WTC11 (cell line): ENCODE measurements at regions not wholly inside any gene's neighbourhood (a gene's known extent, or its start where the extent isn't known, plus 50 kb on each side); places are given as distances from the start of the nearest gene placed in this dataset.

Source experiments
- ATAC-seq: fragments of 200-7000 bp; cut with Tn5 transposase; 2 replicates; pipeline ENCODE4 v1.10.0; 2021; ENCODE audit warnings: mild to moderate bottlenecking, moderate library complexity
- CTCF ChIA-PET: fragments of 300-600 bp; sonication (Branson Sonifier 250); formaldehyde crosslinking; loops from one replicate; lab custom pipeline; 2021; ENCODE audit warnings: antibody characterized with exemption; lab: Charles Lee
- POLR2A ChIA-PET: fragments of 350-600 bp; sonication (Branson Sonifier 250); formaldehyde crosslinking; loops from one replicate; lab custom pipeline; 2021; ENCODE audit warnings: antibody characterized with exemption; lab: Charles Lee
- DNase-seq: peaks from one replicate; pipeline ENCODE4 v3.0.0; 2021; ENCODE audit warnings: low spot score
- H3K27ac Mint-ChIP-seq: 2 replicates; pipeline ENCODE4 v1.8.0; 2021; ENCODE audit warnings: mixed read lengths
- H3K27me3 Mint-ChIP-seq: 2 replicates; pipeline ENCODE4 v1.8.0; 2021; ENCODE audit warnings: low read depth, mild to moderate bottlenecking, moderate library complexity, mixed read lengths
- H3K36me3 Mint-ChIP-seq: 2 replicates; pipeline ENCODE4 v1.8.0; 2021; ENCODE audit warnings: mixed read lengths
- H3K4me1 Mint-ChIP-seq: 2 replicates; pipeline ENCODE4 v1.8.0; 2022; ENCODE audit warnings: mixed read lengths
- H3K4me3 Mint-ChIP-seq: 2 replicates; pipeline ENCODE4 v1.8.0; 2021; ENCODE audit warnings: mild to moderate bottlenecking, moderate library complexity, mixed read lengths
- H3K9me3 Mint-ChIP-seq: 2 replicates; pipeline ENCODE4 v1.8.0; 2021; ENCODE audit warnings: mixed read lengths
- CBFB ChIP-seq: sonication (generic); formaldehyde crosslinking; IDR thresholded peaks from 2 replicates; pipeline ENCODE4 v1.8.1; 2022; ENCODE audit warnings: mild to moderate bottlenecking, low read depth, missing genetic modification reagents
- CREB1 ChIP-seq: sonication (generic); formaldehyde crosslinking; IDR thresholded peaks from 2 replicates; pipeline ENCODE4 v1.8.0; 2023; ENCODE audit warnings: mild to moderate bottlenecking, missing genetic modification reagents
- FOXJ3 ChIP-seq: sonication (generic); formaldehyde crosslinking; IDR thresholded peaks from 2 replicates; pipeline ENCODE4 v1.9.0; 2021; ENCODE audit warnings: missing genetic modification reagents, mild to moderate bottlenecking, borderline replicate concordance
- FOXP1 ChIP-seq: sonication (generic); formaldehyde crosslinking; IDR thresholded peaks from 2 replicates; pipeline ENCODE4 v1.8.0; 2022; ENCODE audit warnings: missing genetic modification reagents, mild to moderate bottlenecking, moderate library complexity, borderline replicate concordance
- GABPB1 ChIP-seq: sonication (generic); formaldehyde crosslinking; IDR thresholded peaks from 2 replicates; pipeline ENCODE4 v1.8.1; 2023; ENCODE audit warnings: mild to moderate bottlenecking, missing genetic modification reagents
- NFATC4 ChIP-seq: fragments of 250-450 bp; sonication (Bioruptor Pico); IDR thresholded peaks from 2 replicates; pipeline ENCODE4 v1.9.0; 2021; ENCODE audit warnings: mild to moderate bottlenecking
- TEAD4 ChIP-seq: sonication (generic); formaldehyde crosslinking; IDR thresholded peaks from 2 replicates; pipeline ENCODE4 v1.8.0; 2022; ENCODE audit warnings: mild to moderate bottlenecking, missing genetic modification reagents
- ZNF138 ChIP-seq: sonication (generic); formaldehyde crosslinking; conservative IDR thresholded peaks from 2 replicates; pipeline ENCODE4 v1.8.1; 2022; ENCODE audit warnings: mild to moderate bottlenecking, moderate library complexity, missing genetic modification reagents
- TF ChIP-seq, protein P1 (sequence below): fragments of 250-450 bp; sonication (Bioruptor Pico); IDR thresholded peaks from 2 replicates; pipeline ENCODE4 v1.9.0; 2021; ENCODE audit warnings: mild to moderate bottlenecking, borderline replicate concordance
- TF ChIP-seq, protein P2 (sequence below): sonication (generic); formaldehyde crosslinking; IDR thresholded peaks from 2 replicates; pipeline ENCODE4 v1.8.0; 2022; ENCODE audit warnings: mild to moderate bottlenecking, missing genetic modification reagents
- TF ChIP-seq, protein P3 (sequence below): fragments of 250-450 bp; sonication (Bioruptor Pico); IDR thresholded peaks from 2 replicates; pipeline ENCODE4 v2.1.2; 2022; ENCODE audit warnings: mild to moderate bottlenecking, moderate library complexity
- TF ChIP-seq, protein P4 (sequence below): sonication (generic); formaldehyde crosslinking; IDR thresholded peaks from 2 replicates; pipeline ENCODE4 v1.8.1; 2022; ENCODE audit warnings: mild to moderate bottlenecking, missing genetic modification reagents, moderate library complexity, borderline replicate concordance
- TF ChIP-seq, protein P5 (sequence below): fragments of 250-450 bp; sonication (Bioruptor Pico); IDR thresholded peaks from 2 replicates; pipeline ENCODE4 v1.9.0; 2021; ENCODE audit warnings: mild to moderate bottlenecking
- TF ChIP-seq, protein P6 (sequence below): fragments of 250-450 bp; sonication (Bioruptor Pico); IDR thresholded peaks from 2 replicates; pipeline ENCODE4 v1.9.0; 2021; ENCODE audit warnings: mild to moderate bottlenecking
- TF ChIP-seq, protein P7 (sequence below): sonication (generic); formaldehyde crosslinking; conservative IDR thresholded peaks from 2 replicates; pipeline ENCODE4 v1.8.1; 2023; ENCODE audit warnings: mild to moderate bottlenecking, low read depth, missing genetic modification reagents, moderate library complexity
- TF ChIP-seq, protein P8 (sequence below): sonication (generic); formaldehyde crosslinking; IDR thresholded peaks from 2 replicates; pipeline ENCODE4 v1.8.0; 2022; ENCODE audit warnings: mild to moderate bottlenecking, missing genetic modification reagents

DNA sequence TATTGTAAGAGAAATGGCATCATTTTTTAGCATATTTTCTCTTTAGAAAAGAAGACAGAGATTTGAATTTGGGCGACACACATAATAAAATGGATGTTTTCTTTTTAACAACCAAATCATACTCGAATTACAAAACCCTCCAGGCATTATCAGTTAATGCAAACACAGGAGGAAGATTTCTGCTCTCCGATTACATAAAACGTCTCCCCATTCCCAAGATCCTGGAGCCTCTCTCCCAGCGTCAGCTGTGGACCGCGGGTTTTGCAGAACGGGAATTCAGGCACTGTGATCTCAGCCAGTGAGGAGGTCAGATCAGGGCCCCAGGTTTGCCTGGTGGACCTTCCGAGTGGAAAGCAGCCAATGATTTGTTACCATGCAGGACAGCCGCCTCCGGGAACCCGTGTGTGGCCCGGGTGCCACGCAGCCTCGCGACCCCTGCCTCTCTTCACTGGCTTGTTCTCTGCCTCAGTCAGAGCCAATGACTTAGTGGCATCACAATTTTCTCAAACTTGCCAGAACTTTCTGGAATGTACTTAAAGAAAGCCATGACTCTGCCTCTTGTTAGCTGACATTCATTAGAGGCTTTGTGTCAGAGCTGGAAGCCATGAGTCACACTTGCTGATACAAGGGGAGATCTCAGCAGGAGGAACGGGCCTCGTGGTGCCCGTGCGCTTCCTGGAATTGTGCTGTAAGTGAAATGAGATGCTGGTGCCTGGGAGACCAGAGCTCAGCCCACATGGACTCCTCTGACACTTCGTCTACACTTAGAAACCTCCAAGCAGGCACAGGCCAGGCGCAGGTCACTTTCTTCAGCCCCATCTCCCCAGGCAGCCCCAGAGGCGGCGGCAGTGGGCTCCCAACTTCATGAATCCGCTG lies 246.1 kb downstream of the KLF6 start (continued):
- TF ChIP-seq, protein P1, sequence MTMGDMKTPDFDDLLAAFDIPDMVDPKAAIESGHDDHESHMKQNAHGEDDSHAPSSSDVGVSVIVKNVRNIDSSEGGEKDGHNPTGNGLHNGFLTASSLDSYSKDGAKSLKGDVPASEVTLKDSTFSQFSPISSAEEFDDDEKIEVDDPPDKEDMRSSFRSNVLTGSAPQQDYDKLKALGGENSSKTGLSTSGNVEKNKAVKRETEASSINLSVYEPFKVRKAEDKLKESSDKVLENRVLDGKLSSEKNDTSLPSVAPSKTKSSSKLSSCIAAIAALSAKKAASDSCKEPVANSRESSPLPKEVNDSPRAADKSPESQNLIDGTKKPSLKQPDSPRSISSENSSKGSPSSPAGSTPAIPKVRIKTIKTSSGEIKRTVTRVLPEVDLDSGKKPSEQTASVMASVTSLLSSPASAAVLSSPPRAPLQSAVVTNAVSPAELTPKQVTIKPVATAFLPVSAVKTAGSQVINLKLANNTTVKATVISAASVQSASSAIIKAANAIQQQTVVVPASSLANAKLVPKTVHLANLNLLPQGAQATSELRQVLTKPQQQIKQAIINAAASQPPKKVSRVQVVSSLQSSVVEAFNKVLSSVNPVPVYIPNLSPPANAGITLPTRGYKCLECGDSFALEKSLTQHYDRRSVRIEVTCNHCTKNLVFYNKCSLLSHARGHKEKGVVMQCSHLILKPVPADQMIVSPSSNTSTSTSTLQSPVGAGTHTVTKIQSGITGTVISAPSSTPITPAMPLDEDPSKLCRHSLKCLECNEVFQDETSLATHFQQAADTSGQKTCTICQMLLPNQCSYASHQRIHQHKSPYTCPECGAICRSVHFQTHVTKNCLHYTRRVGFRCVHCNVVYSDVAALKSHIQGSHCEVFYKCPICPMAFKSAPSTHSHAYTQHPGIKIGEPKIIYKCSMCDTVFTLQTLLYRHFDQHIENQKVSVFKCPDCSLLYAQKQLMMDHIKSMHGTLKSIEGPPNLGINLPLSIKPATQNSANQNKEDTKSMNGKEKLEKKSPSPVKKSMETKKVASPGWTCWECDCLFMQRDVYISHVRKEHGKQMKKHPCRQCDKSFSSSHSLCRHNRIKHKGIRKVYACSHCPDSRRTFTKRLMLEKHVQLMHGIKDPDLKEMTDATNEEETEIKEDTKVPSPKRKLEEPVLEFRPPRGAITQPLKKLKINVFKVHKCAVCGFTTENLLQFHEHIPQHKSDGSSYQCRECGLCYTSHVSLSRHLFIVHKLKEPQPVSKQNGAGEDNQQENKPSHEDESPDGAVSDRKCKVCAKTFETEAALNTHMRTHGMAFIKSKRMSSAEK (CRISPR knock-in tag) = no peak
- no peak for TF ChIP-seq NFATC4

DNA sequence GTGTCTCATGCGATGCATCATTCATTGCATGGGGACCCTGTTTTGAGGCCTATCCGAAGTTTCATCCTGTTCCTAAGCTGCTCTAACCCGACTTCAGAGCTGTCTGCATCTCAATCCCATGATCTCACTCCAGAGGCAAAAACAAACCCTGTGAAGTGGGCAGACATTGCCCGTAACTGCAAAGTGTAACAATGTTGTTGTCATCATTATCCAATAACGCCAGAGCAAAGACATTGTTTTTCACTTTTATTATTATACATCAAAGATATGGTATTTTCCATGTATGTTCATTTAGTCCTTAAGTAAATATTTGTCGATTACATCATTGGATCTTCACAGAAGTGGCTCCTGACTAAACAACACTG lies 246.7 kb downstream of the KLF6 start:
- DNase-seq = no peak
- Mint-ChIP-seq H3K27me3 (no peaks in the 10 kb centered on the region), H3K4me3 (no peak overlapping the region), H3K9me3 (no peaks in the 10 kb centered on the region), H3K27ac (no peak overlapping the region), H3K36me3 (no peaks in the 10 kb centered on the region), H3K4me1 (peaks cover 9% of the 10 kb centered on the region)
- CTCF ChIA-PET = no interaction called here
- POLR2A ChIA-PET = no interaction called here
- TF ChIP-seq, protein P2, sequence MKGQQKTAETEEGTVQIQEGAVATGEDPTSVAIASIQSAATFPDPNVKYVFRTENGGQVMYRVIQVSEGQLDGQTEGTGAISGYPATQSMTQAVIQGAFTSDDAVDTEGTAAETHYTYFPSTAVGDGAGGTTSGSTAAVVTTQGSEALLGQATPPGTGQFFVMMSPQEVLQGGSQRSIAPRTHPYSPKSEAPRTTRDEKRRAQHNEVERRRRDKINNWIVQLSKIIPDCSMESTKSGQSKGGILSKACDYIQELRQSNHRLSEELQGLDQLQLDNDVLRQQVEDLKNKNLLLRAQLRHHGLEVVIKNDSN (CRISPR knock-in tag) = no peak
- TF ChIP-seq TEAD4 (no peak), GABPB1 (no peak), FOXP1 (CRISPR knock-in tag) (no peak)
- ATAC-seq = no peak

DNA sequence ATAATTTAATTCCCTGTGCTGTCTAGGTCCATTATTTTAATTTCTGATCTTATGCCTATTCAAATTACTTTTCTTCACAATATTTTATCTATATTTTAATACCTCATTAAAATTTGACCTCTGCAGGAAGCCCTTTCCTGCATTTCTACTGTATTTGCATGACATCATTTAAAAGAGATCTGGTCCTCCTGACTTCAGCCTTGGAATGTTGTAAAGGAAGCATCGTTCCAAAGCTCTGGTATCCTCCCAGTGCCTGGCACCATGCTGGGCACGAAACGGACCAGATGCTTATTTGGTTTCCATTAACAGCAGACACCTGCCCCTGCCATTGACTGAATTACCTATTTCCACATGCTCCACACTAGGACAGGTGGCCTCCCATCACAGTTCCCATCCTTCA lies 247.5 kb downstream of the KLF6 start:
- H3K36me3 Mint-ChIP-seq = no peaks in the 10 kb centered on the region
- H3K4me1 Mint-ChIP-seq = peaks cover 9% of the 10 kb centered on the region
- DNase-seq (no peak), ATAC-seq (no peak)
- no peak overlapping the region for H3K4me3 Mint-ChIP-seq
- no peak overlapping the region for H3K27ac Mint-ChIP-seq
- no peaks in the 10 kb centered on the region for H3K27me3 Mint-ChIP-seq
- POLR2A ChIA-PET = no interaction called here
- CTCF ChIA-PET = interaction anchor here (0.6 kb wide), 1 partner anchor 51 kb away, joined by 3 read pairs; no protein-coding TSS in a partner anchor
- no peaks in the 10 kb centered on the region for H3K9me3 Mint-ChIP-seq
- TF ChIP-seq, protein P3, sequence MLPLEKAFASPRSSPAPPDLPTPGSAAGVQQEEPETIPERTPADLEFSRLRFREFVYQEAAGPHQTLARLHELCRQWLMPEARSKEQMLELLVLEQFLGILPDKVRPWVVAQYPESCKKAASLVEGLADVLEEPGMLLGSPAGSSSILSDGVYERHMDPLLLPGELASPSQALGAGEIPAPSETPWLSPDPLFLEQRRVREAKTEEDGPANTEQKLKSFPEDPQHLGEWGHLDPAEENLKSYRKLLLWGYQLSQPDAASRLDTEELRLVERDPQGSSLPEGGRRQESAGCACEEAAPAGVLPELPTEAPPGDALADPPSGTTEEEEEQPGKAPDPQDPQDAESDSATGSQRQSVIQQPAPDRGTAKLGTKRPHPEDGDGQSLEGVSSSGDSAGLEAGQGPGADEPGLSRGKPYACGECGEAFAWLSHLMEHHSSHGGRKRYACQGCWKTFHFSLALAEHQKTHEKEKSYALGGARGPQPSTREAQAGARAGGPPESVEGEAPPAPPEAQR (CRISPR knock-in tag) = no peak
- TF ChIP-seq, protein P4, sequence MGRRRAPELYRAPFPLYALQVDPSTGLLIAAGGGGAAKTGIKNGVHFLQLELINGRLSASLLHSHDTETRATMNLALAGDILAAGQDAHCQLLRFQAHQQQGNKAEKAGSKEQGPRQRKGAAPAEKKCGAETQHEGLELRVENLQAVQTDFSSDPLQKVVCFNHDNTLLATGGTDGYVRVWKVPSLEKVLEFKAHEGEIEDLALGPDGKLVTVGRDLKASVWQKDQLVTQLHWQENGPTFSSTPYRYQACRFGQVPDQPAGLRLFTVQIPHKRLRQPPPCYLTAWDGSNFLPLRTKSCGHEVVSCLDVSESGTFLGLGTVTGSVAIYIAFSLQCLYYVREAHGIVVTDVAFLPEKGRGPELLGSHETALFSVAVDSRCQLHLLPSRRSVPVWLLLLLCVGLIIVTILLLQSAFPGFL (CRISPR knock-in tag) = no peak
- TF ChIP-seq, protein P5, sequence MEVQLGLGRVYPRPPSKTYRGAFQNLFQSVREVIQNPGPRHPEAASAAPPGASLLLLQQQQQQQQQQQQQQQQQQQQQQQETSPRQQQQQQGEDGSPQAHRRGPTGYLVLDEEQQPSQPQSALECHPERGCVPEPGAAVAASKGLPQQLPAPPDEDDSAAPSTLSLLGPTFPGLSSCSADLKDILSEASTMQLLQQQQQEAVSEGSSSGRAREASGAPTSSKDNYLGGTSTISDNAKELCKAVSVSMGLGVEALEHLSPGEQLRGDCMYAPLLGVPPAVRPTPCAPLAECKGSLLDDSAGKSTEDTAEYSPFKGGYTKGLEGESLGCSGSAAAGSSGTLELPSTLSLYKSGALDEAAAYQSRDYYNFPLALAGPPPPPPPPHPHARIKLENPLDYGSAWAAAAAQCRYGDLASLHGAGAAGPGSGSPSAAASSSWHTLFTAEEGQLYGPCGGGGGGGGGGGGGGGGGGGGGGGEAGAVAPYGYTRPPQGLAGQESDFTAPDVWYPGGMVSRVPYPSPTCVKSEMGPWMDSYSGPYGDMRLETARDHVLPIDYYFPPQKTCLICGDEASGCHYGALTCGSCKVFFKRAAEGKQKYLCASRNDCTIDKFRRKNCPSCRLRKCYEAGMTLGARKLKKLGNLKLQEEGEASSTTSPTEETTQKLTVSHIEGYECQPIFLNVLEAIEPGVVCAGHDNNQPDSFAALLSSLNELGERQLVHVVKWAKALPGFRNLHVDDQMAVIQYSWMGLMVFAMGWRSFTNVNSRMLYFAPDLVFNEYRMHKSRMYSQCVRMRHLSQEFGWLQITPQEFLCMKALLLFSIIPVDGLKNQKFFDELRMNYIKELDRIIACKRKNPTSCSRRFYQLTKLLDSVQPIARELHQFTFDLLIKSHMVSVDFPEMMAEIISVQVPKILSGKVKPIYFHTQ (CRISPR knock-in tag) = no peak
- TF ChIP-seq, protein P6, sequence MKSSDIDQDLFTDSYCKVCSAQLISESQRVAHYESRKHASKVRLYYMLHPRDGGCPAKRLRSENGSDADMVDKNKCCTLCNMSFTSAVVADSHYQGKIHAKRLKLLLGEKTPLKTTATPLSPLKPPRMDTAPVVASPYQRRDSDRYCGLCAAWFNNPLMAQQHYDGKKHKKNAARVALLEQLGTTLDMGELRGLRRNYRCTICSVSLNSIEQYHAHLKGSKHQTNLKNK (CRISPR knock-in tag) = no peak
- TF ChIP-seq, protein P7, sequence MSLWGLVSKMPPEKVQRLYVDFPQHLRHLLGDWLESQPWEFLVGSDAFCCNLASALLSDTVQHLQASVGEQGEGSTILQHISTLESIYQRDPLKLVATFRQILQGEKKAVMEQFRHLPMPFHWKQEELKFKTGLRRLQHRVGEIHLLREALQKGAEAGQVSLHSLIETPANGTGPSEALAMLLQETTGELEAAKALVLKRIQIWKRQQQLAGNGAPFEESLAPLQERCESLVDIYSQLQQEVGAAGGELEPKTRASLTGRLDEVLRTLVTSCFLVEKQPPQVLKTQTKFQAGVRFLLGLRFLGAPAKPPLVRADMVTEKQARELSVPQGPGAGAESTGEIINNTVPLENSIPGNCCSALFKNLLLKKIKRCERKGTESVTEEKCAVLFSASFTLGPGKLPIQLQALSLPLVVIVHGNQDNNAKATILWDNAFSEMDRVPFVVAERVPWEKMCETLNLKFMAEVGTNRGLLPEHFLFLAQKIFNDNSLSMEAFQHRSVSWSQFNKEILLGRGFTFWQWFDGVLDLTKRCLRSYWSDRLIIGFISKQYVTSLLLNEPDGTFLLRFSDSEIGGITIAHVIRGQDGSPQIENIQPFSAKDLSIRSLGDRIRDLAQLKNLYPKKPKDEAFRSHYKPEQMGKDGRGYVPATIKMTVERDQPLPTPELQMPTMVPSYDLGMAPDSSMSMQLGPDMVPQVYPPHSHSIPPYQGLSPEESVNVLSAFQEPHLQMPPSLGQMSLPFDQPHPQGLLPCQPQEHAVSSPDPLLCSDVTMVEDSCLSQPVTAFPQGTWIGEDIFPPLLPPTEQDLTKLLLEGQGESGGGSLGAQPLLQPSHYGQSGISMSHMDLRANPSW (CRISPR knock-in tag) = no peak
- TF ChIP-seq CREB1 (CRISPR knock-in tag) (no peak), CBFB (no peak), FOXJ3 (CRISPR knock-in tag) (no peak), ZNF138 (no peak)
- TF ChIP-seq, protein P8, sequence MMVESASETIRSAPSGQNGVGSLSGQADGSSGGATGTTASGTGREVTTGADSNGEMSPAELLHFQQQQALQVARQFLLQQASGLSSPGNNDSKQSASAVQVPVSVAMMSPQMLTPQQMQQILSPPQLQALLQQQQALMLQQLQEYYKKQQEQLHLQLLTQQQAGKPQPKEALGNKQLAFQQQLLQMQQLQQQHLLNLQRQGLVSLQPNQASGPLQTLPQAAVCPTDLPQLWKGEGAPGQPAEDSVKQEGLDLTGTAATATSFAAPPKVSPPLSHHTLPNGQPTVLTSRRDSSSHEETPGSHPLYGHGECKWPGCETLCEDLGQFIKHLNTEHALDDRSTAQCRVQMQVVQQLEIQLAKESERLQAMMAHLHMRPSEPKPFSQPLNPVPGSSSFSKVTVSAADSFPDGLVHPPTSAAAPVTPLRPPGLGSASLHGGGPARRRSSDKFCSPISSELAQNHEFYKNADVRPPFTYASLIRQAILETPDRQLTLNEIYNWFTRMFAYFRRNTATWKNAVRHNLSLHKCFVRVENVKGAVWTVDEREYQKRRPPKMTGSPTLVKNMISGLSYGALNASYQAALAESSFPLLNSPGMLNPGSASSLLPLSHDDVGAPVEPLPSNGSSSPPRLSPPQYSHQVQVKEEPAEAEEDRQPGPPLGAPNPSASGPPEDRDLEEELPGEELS (CRISPR knock-in tag) = no peak
